Retinal pigment epithelial cell (primary cell): ENCODE measurements at regions not wholly inside any gene's neighbourhood (a gene's known extent, or its start where the extent isn't known, plus 50 kb on each side); places are given as distances from the start of the nearest gene placed in this dataset.

ENCODE experiments used
- DNase-seq: peaks from one replicate; pipeline ENCODE4 v3.0.0-alpha.2; 2010; ENCODE audit warnings: low read depth
- H3K4me3 ChIP-seq: 2 replicates; pipeline ENCODE4 v1.5.1; 2011; ENCODE audit warnings: mild to moderate bottlenecking, low read length, control low read depth, moderate library complexity
- TF ChIP-seq, protein P1 (sequence below): conservative IDR thresholded peaks from 2 replicates; pipeline ENCODE4 v1.5.1; 2011; ENCODE audit warnings: low read depth, low read length, control low read depth, inconsistent platforms

DNA sequence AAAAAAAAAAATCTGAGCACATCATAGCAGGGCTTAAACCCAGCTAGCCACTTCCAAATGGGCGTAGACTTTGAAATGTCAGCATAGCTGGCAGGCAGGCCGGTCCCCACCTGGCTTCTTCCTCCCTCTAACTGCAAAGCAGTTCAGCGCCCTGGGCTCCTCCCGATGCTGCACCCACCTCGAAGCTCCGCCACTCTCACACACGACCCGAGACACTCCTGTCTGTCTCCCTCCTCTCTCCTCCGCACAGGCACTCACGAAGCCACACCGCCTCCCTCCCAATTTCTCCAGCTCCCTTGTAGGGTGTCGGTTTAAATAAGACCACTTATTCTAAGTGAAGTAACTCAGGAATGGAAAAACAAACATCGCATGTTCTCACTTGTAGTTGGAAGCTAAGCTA, 301.3 kb downstream of the NPHP4 start:
- DNase-seq: no peak
- TF ChIP-seq, protein P1, sequence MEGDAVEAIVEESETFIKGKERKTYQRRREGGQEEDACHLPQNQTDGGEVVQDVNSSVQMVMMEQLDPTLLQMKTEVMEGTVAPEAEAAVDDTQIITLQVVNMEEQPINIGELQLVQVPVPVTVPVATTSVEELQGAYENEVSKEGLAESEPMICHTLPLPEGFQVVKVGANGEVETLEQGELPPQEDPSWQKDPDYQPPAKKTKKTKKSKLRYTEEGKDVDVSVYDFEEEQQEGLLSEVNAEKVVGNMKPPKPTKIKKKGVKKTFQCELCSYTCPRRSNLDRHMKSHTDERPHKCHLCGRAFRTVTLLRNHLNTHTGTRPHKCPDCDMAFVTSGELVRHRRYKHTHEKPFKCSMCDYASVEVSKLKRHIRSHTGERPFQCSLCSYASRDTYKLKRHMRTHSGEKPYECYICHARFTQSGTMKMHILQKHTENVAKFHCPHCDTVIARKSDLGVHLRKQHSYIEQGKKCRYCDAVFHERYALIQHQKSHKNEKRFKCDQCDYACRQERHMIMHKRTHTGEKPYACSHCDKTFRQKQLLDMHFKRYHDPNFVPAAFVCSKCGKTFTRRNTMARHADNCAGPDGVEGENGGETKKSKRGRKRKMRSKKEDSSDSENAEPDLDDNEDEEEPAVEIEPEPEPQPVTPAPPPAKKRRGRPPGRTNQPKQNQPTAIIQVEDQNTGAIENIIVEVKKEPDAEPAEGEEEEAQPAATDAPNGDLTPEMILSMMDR: no peak
- no peak overlapping the region for H3K4me3 ChIP-seq

- TF ChIP-seq, protein P1: no peak
- no peak overlapping the region for H3K4me3 ChIP-seq
- DNase-seq: no peak
Measured at GRCh38 chr1:5690291-5690690, 301.9 kb downstream of the NPHP4 start.

DNA sequence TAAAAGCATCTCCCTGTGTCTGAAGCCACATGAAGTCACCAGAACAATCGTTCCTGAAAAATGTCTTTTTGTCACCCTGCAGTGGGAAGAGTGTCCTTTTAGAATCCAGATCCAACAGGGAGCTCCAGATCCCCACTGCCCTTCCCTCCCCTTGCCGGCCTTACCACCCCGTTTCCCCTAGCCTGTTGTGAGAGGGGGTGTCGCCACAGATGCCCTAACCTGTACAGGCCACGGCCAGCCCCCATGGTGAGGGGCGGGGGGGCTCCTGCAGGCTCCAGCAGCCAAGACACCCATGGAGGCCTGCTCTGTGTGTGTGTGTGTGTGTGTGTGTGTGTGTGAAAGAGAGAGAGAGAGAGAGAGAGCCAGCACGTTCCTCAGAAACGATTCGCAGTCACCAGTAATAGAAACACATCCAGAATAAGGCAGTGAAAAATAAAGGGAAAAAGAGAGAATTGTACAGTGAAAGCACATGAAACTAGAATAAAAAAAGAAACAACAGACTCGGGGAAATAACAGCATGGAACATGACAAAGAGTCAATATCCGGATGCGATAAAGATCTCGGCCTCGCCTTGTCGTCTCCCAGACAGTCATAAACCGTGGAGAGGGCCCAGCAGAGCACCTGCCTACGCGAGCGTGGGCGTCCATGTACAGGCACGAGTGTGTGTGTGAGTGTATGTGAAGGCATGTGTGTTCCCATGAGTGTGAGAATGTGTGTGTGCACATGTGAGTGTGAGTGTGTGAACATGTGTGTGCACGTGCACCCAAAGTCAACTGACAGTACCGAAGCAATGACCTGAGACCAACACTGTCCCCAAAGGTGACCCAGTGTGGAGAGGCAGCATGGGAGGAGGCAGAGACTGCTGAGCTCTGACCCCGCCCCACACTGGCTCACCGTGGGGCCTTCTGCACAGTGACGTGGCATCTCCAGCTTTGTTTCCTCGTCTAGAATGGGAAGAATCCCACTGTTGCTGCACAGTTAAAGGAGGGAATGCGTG, 303.8 kb downstream of the NPHP4 start:
- TF ChIP-seq, protein P1: no peak
- DNase-seq: no peak
- H3K4me3 ChIP-seq: no peak overlapping the region

DNA sequence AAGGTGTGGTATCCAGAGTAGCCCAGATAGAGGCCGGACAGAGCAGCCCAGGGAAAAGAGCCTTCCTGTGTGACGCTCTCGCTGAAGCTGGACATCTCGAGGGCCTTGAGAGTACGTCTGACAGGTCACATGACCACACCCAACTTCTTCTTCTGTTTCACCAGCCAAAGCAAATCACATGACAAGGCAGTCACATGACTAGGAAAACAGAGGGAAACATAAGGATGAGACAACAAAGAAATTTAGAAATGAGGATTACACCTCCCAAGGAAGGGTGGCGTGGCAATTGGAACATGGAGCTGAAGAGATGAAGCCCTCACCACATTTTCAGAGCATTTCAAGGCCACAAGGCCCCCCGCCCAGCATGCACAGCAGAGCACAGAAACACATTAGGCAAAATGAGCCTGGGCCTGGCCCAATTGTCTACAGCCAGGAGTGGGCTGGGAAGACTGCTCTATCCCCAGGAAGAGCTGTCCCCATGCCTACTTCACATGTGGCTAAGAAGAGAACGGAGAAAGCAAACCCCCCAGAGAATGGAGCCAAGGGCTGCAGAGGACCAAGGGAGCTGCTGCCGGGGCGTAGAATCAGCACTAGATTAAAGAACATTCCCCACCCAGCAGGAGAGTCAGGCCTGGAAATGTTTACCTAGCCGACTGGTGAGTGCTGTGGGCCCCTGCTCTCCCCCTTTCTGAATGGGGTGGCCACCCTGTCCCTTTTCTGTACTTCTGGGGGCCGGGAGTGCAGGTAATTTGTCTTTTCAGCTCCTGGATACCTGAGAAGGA, 305.1 kb downstream of the NPHP4 start:
- DNase-seq: no peak

GRCh38 chr1:5686195-5686594, 306.0 kb downstream of the NPHP4 start:
- TF ChIP-seq, protein P1: no peak
- H3K4me3 ChIP-seq: no peak overlapping the region
- DNase-seq: no peak

More for the DNA sequence above, 305.1 kb downstream of the NPHP4 start:
- TF ChIP-seq, protein P1: no peak
- no peak overlapping the region for H3K4me3 ChIP-seq

DNA sequence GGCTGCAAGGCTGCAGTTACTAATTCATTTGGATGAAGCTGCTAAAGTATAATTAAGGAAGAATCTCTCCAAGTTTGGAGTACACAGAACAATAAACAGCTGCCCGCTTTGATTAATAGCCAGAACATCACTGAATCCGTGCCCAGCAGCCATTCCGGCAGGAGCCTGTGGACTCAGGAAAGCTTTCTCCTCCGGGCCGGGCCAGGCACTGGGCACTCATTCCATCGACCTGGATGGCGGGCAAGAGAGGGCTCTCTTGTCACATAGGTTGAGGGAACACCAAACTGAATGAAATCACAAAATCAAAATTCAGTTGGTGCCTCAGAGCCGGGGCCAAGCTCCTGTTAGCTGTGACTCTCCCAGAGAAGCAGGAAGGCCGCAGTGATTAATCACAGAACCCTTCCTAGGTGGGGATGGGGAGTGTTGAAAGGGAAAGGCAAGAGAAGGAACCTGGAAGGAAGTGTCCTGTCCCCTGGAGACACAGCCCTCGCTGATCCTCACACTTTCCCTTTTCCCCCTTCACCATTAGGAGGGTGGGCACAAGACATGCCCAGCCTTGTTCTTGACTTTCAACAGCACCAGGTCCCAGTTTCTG, 306.7 kb downstream of the NPHP4 start:
- DNase-seq: no peak
- no peak overlapping the region for H3K4me3 ChIP-seq
- TF ChIP-seq, protein P1: no peak
